GM12864 (cell line): ENCODE measurements at regions not wholly inside any gene's neighbourhood (a gene's known extent, or its start where the extent isn't known, plus 50 kb on each side); places are given as distances from the start of the nearest gene placed in this dataset.

Experiments
- DNase-seq: peaks from one replicate; pipeline ENCODE4 v3.0.0-alpha.2; 2011; ENCODE audit warnings: low read depth
- H3K4me3 ChIP-seq: 2 replicates; pipeline ENCODE4 v1.5.1; 2011; ENCODE audit warnings: mild to moderate bottlenecking, low read depth, low read length, control low read depth
- TF ChIP-seq, protein P1 (sequence below): IDR thresholded peaks from 2 replicates; pipeline ENCODE4 v1.5.1; 2011; ENCODE audit warnings: low read depth, mild to moderate bottlenecking, moderate library complexity, low read length, control low read depth, inconsistent platforms; ENCODE audit errors: missing control alignments

DNA sequence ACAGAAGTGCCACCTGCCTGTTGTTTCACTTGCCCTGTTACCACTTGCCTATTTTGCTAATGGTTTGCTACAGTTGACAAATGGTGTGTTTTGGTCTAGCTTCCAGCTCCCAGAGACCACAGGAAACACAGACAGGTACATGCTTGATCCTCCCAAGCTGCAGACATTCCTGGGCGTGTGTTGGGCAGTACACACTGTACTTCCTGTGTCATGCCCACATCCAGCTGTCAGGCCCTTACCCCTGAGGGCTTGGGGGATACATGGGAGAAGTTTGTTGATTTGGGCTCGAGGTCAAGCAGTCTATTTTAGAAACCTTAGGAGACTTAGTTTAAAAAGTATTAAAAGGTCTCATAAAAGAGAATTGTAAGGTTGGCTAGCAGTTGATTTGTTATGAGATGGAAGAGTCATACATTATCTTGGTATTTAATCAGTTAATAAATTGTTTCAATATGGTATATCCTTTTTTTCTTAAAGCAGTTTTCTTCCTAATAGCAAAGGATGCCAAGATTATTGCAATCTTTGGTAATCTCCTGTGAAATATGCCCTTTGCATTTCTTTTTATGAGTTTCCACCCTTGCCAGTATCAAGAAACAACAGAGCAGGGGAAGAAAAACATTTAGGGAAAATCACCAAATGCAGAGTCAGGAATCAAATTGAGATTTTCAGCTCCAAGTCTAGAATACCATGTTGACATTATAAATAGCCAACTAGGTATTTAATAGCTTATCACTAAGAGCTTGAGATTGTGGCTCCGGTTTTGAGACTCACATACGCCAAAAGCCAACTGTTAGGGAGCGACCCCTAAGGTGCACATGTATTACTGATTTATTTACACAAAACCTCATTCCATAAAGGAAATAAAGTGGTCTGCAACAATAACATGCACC is 52.3 kb upstream of the CD180 start:
- no peak for DNase-seq
- H3K4me3 ChIP-seq = no peak overlapping the region
- TF ChIP-seq, protein P1, sequence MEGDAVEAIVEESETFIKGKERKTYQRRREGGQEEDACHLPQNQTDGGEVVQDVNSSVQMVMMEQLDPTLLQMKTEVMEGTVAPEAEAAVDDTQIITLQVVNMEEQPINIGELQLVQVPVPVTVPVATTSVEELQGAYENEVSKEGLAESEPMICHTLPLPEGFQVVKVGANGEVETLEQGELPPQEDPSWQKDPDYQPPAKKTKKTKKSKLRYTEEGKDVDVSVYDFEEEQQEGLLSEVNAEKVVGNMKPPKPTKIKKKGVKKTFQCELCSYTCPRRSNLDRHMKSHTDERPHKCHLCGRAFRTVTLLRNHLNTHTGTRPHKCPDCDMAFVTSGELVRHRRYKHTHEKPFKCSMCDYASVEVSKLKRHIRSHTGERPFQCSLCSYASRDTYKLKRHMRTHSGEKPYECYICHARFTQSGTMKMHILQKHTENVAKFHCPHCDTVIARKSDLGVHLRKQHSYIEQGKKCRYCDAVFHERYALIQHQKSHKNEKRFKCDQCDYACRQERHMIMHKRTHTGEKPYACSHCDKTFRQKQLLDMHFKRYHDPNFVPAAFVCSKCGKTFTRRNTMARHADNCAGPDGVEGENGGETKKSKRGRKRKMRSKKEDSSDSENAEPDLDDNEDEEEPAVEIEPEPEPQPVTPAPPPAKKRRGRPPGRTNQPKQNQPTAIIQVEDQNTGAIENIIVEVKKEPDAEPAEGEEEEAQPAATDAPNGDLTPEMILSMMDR = no peak

DNA sequence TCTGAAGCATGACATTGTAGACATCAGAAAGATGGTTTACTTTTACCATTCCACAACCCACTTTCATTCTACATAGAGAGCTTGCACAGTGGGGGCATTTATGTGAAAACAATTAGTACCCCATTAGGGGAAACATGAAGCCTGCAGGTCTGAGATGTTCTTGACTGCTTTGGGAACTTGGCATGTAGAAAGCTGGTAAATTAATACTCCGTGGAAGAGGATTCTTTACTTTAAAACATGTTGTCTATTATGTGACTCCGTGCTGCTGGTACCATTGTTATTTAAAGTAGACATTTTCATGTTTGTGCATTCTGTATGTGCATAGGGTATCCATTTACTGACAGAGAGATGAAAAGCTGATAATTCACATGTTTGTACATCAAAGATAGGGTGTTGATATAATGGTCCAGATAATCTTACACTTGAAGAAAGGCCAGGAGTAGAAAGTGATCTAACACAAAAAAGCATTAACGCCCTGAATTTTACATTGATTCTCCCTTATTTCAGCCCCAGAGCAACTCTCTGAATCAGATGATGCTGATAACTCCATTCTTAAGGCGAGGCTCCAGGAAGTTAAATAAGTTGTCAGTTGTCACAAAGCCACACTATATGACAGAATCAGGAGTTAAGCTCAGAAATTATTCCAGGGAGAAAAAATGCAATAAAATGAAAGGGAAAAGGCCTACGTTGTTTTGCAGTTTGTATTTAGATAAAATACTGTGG is 50.1 kb upstream of the CD180 start:
- no peak overlapping the region for H3K4me3 ChIP-seq
- TF ChIP-seq, protein P1 = no peak
- no peak for DNase-seq
